Sigmoid colon (tissue), 6 donors: ENCODE measurements at regions not wholly inside any gene's neighbourhood (a gene's known extent, or its start where the extent isn't known, plus 50 kb on each side); places are given as distances from the start of the nearest gene placed in this dataset.

Experiments
- DNase-seq: peaks from one replicate; pipeline ENCODE4 v3.0.0-alpha.2; 2019
- H3K27ac ChIP-seq, 4 donors: fragments of 200-600 bp; sonication (generic); one replicate each; pipeline ENCODE4 v1.5.1; 2016 to 2019; ENCODE audit warnings: mild to moderate bottlenecking in 1 of 4
- H3K27me3 ChIP-seq, 3 donors: fragments of 200-600 bp; sonication (generic); one replicate each; pipeline ENCODE4 v1.5.1; 2019; ENCODE audit warnings: mild to moderate bottlenecking in 1 of 3
- H3K36me3 ChIP-seq, 4 donors: fragments of 200-600 bp; sonication (generic); one replicate each; pipeline ENCODE4 v1.5.1; 2016 to 2019
- H3K4me1 ChIP-seq, 4 donors: fragments of 200-600 bp; sonication (generic); one replicate each; pipeline ENCODE4 v1.5.1; 2017 to 2019
- H3K4me3 ChIP-seq, 4 donors: fragments of 200-600 bp; sonication (generic); one replicate each; pipeline ENCODE4 v1.5.1; 2017 to 2019; ENCODE audit warnings: mild to moderate bottlenecking in 2 of 4, moderate library complexity in 1 of 4
- H3K9me3 ChIP-seq, 4 donors: fragments of 200-600 bp in 3 of 4; sonication (generic) in 3 of 4; one replicate each; pipeline versions ENCODE4 v1.5.1 to v1.6.1; 2013 to 2019
- CTCF ChIP-seq, 4 experiments: fragments of 450-650 bp in 3 of 4; fragments of 200-600 bp in 1 of 4; IDR thresholded peaks; one replicate each; pipeline ENCODE4 v1.5.1; 2016 to 2019; ENCODE audit warnings: antibody characterized with exemption in 4 of 4, mild to moderate bottlenecking in 3 of 4, moderate library complexity in 2 of 4
- EP300 ChIP-seq, 4 donors: sonication (generic); formaldehyde crosslinking; IDR thresholded peaks; one replicate each; pipeline ENCODE4 v1.6.1; 2017; ENCODE audit warnings: antibody characterized with exemption in 4 of 4
- POLR2A ChIP-seq, 2 donors: fragments of 450-650 bp; IDR thresholded peaks; one replicate each; pipeline ENCODE4 v1.6.1; 2016; ENCODE audit warnings: antibody characterized with exemption in 2 of 2, mild to moderate bottlenecking in 2 of 2, moderate library complexity in 2 of 2
- POLR2AphosphoS5 ChIP-seq, 4 donors: sonication (generic); formaldehyde crosslinking; IDR thresholded peaks; one replicate each; pipeline ENCODE4 v1.6.1; 2017; ENCODE audit warnings: antibody characterized with exemption in 4 of 4
- WGBS, 2 donors: extraction: QIAGEN DNeasy Blood & Tissue Kit; methylation state at CpG; one replicate each; pipeline ENCODE4 v1.1.7; 2013; 5-methylcytosine and 5-hydroxymethylcytosine counted together
- intact Hi-C: fragments of 100-400 bp; cut with DNase I; formaldehyde crosslinking; loops from one replicate; pipeline ENCODE4 v1.15.1; 2023
- donor health status: healthy with polysubstance abuse.
- donor health status: healthy.

DNA sequence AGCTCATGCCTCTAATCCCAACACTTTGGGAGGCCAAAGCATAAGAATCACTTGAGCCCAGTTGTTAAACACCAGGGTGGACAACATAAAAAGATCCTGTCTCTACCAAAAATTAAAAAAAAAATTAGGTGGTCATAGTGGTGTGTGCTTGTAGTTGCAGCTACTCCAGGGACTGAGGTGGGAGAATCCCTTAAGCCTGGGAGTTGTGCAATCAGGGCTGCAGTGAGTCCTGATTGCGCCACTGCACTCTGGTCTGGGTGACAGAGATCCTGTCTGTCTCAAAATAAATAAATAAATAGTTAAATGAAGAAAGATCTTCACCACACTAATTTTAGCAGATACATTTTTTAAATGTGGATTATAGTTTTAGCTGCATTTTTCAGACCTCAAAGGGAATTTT is 433.2 kb downstream of the MAT2B start:
- no peaks in the 10 kb centered on the region for H3K36me3 ChIP-seq
- intact Hi-C loops, result no loop called here
- no peaks in the 10 kb centered on the region for H3K9me3 ChIP-seq
- no peaks in the 10 kb centered on the region for H3K4me1 ChIP-seq
- no peak overlapping the region for H3K4me3 ChIP-seq
- H3K27ac ChIP-seq, result no peak overlapping the region
- H3K27me3 ChIP-seq, result no peaks in the 10 kb centered on the region
- no peak for DNase-seq
- TF ChIP-seq EP300 (IDR thresholded peaks at IDR 0.05) (no peak), POLR2AphosphoS5 (IDR thresholded peaks at IDR 0.05) (no peak), POLR2A (IDR thresholded peaks at IDR 0.05) (no peak), CTCF (IDR thresholded peaks at IDR 0.05) (no peak)
- WGBS, 2 donors, result 88 to 90% methylated on average over 1 of the region's 1 CpG

GRCh38 chr5:163941079-163941478 is 435.7 kb downstream of the MAT2B start:
- Histone ChIP-seq H3K4me3 (no peak overlapping the region), H3K9me3 (no peaks in the 10 kb centered on the region), H3K36me3 (no peaks in the 10 kb centered on the region), H3K4me1 (no peaks in the 10 kb centered on the region), H3K27me3 (no peaks in the 10 kb centered on the region), H3K27ac (no peak overlapping the region)
- DNase-seq, result no peak
- TF ChIP-seq POLR2AphosphoS5 (IDR thresholded peaks at IDR 0.05) (no peak), CTCF (IDR thresholded peaks at IDR 0.05) (no peak), EP300 (IDR thresholded peaks at IDR 0.05) (no peak), POLR2A (IDR thresholded peaks at IDR 0.05) (no peak)
- intact Hi-C loops, result no loop called here
- 75 to 88% methylated on average over 4 of the region's 4 CpGs for WGBS, 2 donors

DNA sequence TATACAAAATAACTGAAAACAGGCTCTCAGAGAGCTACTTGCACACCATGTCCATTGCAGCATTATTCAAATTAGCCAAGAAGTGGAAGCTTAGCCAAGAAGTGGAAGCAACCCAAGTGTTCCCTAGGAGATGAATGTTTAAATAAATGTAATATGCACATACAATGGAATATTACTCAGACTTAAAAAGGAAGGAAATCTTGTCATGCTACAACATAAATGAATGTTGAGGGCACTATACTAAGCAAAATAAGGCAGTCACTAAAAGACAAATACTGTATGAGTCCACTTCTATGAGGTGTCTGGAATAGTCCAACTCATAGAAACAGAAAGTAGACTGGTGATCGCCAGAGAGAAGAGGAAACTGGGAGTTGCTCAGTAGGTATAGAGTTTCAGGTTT is 438.1 kb downstream of the MAT2B start:
- H3K27ac ChIP-seq, result no peak overlapping the region
- intact Hi-C loops, result no loop called here
- no peaks in the 10 kb centered on the region for H3K9me3 ChIP-seq
- WGBS, 2 donors, result 76 to 81% methylated on average over 1 of the region's 1 CpG
- H3K4me3 ChIP-seq, result no peak overlapping the region
- no peaks in the 10 kb centered on the region for H3K27me3 ChIP-seq
- no peaks in the 10 kb centered on the region for H3K36me3 ChIP-seq
- no peak for TF ChIP-seq POLR2A (IDR thresholded peaks at IDR 0.05)
- TF ChIP-seq POLR2AphosphoS5 (IDR thresholded peaks at IDR 0.05), result no peak
- no peak for TF ChIP-seq CTCF (IDR thresholded peaks at IDR 0.05)
- TF ChIP-seq EP300 (IDR thresholded peaks at IDR 0.05), result no peak
- no peak for DNase-seq
- H3K4me1 ChIP-seq, result no peaks in the 10 kb centered on the region

GRCh38 chr5:163944738-163945137 is 439.3 kb downstream of the MAT2B start:
- DNase-seq, result no peak
- TF ChIP-seq POLR2A (IDR thresholded peaks at IDR 0.05) (no peak), EP300 (IDR thresholded peaks at IDR 0.05) (no peak), CTCF (IDR thresholded peaks at IDR 0.05) (no peak), POLR2AphosphoS5 (IDR thresholded peaks at IDR 0.05) (no peak)
- H3K27ac ChIP-seq, result no peak overlapping the region
- H3K27me3 ChIP-seq, result no peaks in the 10 kb centered on the region
- no peaks in the 10 kb centered on the region for H3K36me3 ChIP-seq
- H3K4me1 ChIP-seq, result no peaks in the 10 kb centered on the region
- H3K4me3 ChIP-seq, result no peak overlapping the region
- no peaks in the 10 kb centered on the region for H3K9me3 ChIP-seq
- intact Hi-C loops, result no loop called here

DNA sequence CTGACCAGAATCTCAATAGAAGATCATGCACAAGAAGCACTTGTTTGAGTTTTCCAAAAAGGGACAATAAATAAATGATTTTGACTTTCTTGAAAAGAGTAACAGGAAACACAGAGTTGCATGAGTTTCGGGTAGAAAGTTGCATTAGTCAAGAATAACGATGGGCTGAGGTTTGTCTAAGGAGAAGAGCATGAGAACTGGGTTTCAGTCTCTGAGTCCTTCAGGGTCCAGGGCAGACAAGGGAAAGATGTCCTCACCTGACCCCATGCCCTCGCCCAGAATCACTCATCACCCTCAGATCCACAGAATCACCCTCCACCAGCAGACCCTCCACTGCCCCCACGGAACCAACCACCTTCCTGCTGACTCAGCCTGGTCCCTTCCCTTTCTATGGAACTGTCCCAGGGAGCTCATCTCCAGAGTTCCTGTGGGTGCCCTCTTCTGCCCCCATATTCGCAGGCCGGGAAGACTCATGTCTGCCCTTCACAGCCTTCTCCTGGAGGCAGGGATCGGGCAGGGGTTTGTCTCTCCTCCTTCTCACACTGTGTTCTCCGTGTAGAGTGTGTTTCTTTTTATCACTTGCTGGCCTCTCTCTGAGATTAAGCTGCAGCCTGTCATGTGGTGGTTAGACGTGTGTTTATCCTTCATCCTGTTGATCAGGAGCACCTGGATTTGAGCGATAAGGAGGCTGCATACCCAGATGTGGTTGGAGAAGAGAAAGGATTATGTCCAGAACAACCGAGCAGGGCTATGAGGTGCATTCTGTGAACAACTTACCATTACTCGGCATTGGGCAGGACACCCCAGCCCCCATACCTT is 442.6 kb downstream of the MAT2B start:
- H3K4me1 ChIP-seq, result no peaks in the 10 kb centered on the region
- DNase-seq, result no peak
- no peaks in the 10 kb centered on the region for H3K9me3 ChIP-seq
- no peak overlapping the region for H3K27ac ChIP-seq
- 78 to 82% methylated on average over 12 of the region's 12 CpGs for WGBS, 2 donors
- no peaks in the 10 kb centered on the region for H3K36me3 ChIP-seq
- no peak overlapping the region for H3K4me3 ChIP-seq
- intact Hi-C loops, result no loop called here
- no peaks in the 10 kb centered on the region for H3K27me3 ChIP-seq
- TF ChIP-seq POLR2AphosphoS5 (IDR thresholded peaks at IDR 0.05) (no peak), EP300 (IDR thresholded peaks at IDR 0.05) (no peak), CTCF (IDR thresholded peaks at IDR 0.05) (no peak), POLR2A (IDR thresholded peaks at IDR 0.05) (no peak)
